ACC112 (cell line): ENCODE measurements at regions not wholly inside any gene's neighbourhood (a gene's known extent, or its start where the extent isn't known, plus 50 kb on each side); places are given as distances from the start of the nearest gene placed in this dataset.

ENCODE experiments used
- H2AFZ ChIP-seq: fragments of 200-600 bp; sonication (generic); one replicate; pipeline ENCODE4 v1.6.0; 2017; ENCODE audit warnings: antibody characterized with exemption, low read length; ENCODE audit not compliant: unreplicated experiment
- H3K27ac ChIP-seq: fragments of 200-600 bp; sonication (generic); 2 replicates; pipeline ENCODE4 v1.5.1; 2014; ENCODE audit warnings: low read depth, mild to moderate bottlenecking, antibody characterized with exemption, low read length, moderate library complexity
- H3K27me3 ChIP-seq: fragments of 200-600 bp; sonication (generic); 2 replicates; pipeline ENCODE4 v1.6.1; 2014; ENCODE audit warnings: mild to moderate bottlenecking, antibody characterized with exemption, low read length, moderate library complexity, mixed read lengths; ENCODE audit not compliant: insufficient read depth
- H3K36me3 ChIP-seq: fragments of 200-600 bp; sonication (generic); 2 replicates; pipeline ENCODE4 v1.6.1; 2016; ENCODE audit warnings: mild to moderate bottlenecking, antibody characterized with exemption, low read length, moderate library complexity, mixed read lengths; ENCODE audit not compliant: insufficient read depth
- H3K4me1 ChIP-seq: fragments of 200-600 bp; sonication (generic); one replicate; pipeline ENCODE4 v1.6.1; 2016; ENCODE audit warnings: low read length, mixed read lengths; ENCODE audit not compliant: insufficient read depth, unreplicated experiment, control insufficient read depth
- H3K4me3 ChIP-seq: fragments of 200-600 bp; sonication (generic); 2 replicates; pipeline ENCODE4 v1.5.1; 2014; ENCODE audit warnings: mild to moderate bottlenecking, low read depth, low read length
- H3K79me2 ChIP-seq: fragments of 200-600 bp; sonication (generic); one replicate; pipeline ENCODE4 v1.6.0; 2016; ENCODE audit warnings: low read length; ENCODE audit not compliant: control insufficient read depth, unreplicated experiment, insufficient read depth

DNA sequence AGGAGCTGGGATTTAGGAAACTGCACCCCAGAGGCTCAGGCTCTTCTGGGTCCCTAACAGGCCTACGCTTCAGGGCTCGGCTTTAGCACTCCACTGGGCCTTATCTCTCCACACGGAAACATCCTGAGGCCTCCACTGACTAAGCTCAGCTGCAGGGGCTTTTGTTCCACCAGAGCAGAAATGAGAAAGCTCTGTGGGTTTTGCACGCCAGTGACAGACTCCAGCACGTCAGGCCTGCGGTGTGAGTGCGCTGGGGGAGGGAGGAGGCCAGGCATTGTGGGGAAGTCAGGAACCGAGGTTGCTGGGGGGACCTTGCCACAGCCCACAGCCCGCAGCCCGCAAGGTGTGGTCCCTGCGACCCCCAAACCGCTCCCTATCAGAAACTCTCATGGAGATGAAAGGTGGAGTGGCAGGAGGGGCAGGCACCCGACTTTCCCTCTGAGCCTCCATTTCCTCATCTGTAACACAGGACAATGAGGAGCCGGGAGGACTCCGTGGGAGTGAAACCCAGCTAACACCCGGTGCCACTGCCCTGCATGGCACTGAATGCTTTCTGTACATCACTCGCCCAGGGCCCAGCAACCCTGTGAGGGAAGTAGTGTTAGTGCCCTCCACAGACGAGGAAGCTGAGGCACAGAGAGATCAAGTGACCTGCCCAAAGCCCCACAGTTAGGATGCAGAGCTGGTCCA lies 106.5 kb downstream of the TPRA1 start:
- H3K36me3 ChIP-seq: no peaks in the 10 kb centered on the region
- no peak overlapping the region for H2AFZ ChIP-seq

DNA sequence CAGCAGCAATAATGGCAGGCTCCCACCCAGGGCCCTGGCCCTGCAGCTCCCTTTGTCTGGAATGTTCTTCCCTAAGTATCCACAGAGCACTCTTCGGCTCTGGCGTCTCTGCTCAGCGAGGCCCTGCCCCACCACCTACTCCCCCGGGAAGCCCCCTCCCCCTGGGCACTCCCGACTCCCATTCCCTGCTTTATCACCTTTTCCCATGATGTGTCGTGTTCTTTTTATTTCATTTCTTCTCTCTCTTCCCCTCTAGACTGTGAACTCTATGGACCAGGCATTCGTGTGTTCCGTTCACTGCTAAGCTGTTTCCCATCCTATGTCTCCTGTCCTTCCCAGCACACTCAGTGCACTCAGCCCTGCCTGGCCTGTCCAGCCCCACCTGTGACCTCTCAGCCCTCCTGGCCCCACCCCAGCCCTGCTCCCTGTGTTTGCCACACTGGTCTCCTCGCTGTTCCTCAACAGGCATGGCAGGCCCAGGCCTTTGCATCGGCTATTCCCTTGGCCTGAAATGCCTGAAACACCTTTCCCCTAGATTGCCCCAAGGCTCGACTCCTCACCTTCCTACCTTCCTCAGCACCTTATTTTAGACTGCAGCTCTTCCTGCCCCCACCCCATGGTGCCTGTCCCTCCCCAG lies 107.4 kb downstream of the TPRA1 start:
- Histone ChIP-seq H2AFZ (no peak overlapping the region), H3K79me2 (no peaks in the 10 kb centered on the region), H3K27me3 (peaks cover 16% of the 10 kb centered on the region), H3K36me3 (no peaks in the 10 kb centered on the region), H3K4me1 (no peaks in the 10 kb centered on the region), H3K4me3 (no peak overlapping the region), H3K27ac (no peak overlapping the region)

More for the DNA sequence above, 106.5 kb downstream of the TPRA1 start:
- no peak overlapping the region for H3K4me3 ChIP-seq
- no peaks in the 10 kb centered on the region for H3K4me1 ChIP-seq
- no peak overlapping the region for H3K27ac ChIP-seq
- peaks cover 7% of the 10 kb centered on the region for H3K27me3 ChIP-seq
- no peaks in the 10 kb centered on the region for H3K79me2 ChIP-seq

DNA sequence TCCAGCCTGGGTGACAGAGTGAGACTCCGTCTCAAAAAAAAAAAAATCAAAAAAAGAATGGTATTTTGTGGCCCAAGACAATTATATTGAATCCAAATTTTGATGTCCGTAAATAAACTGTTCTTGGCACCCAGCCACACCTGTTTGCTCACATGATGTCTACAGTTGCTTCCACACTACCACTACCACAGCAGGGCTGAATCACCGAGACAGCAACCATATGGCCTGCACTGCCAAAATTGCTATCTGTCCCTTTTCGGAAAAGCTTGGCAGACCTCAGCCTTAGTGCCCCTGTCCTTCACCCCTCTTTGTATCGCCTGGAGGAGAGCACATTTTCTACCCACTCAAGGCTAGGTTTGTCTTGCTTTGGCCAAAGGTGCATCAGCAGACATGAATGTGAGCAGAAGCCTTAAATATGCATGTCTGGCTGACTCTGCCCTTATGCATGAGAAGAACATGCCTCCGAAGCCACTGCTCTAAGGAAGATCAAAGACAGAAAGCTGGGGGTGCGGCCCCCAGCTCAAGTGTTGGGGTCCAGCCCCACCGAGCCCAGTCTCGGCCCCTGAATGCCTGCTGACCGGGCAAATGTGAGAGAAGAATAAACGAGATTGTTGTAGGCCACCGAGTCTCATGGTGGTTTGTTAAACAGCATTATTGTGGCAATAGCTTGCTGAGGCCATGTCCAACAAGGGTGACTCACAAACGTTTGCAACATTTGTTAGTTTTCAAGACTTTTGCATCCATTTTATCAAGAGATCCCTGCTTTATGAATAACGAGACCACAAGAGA lies 108.1 kb downstream of the TPRA1 start:
- no peak overlapping the region for H3K27ac ChIP-seq
- peaks cover 23% of the 10 kb centered on the region for H3K27me3 ChIP-seq
- no peak overlapping the region for H2AFZ ChIP-seq
- no peaks in the 10 kb centered on the region for H3K36me3 ChIP-seq
- no peaks in the 10 kb centered on the region for H3K79me2 ChIP-seq
- H3K4me3 ChIP-seq: no peak overlapping the region
- H3K4me1 ChIP-seq: no peaks in the 10 kb centered on the region

DNA sequence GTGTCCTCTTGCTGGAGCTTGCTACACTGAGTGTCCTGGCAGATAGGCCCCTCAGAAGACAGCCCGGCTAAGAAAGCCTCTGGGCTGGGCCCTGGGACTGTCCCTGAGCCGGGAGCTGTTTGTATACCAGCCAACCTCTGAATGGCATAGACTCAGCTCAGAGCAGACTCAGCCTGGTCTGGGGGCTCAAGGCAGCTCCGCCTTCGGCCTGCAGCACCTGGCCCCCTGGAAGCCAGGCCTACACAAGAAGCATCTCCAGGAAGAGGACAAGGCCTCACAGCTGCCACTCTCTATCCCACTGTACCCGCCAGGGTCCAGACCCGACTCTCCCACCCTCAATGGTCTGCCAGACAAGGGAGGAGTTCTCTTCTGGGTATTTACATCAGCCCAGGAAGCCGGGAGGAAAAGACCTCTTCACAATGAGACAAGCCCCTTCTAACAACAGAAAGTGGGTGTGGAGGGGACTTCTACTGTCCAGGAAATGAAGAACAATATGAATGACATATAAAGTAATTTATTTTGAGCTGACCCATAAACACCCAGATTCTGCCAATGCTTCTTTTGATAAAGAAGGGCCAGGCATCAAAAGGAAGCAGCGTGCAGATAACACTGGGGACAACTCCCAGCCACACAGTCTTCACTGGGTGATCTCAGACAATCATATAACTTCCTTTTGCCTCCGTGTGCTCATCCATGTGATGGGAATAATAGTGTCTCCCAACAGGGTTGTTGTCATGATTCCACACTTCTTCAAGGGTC lies 110.2 kb downstream of the TPRA1 start:
- Histone ChIP-seq H3K27ac (no peak overlapping the region), H3K36me3 (no peaks in the 10 kb centered on the region), H2AFZ (no peak overlapping the region), H3K4me3 (no peak overlapping the region), H3K27me3 (peaks cover 33% of the 10 kb centered on the region), H3K79me2 (no peaks in the 10 kb centered on the region), H3K4me1 (no peaks in the 10 kb centered on the region)

DNA sequence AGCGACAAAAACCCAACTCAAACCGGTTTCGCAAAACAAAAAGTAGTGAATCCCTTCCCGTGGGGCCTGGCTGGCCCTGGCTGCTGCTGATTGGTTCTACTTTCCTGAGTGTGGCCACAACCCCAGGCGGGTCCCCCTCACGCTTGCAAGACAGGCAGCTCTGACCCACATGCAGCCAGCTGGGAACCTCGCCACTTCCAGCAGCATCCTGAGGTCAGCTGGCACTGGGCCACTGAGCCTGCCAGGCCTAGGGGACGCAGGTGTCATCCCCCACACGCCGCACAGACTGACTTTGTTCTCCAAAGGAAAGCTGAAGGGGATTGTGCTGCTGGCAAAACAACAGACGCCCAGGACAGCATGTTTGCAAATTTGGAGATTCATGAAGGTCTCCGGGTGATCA lies 111.1 kb downstream of the TPRA1 start:
- H3K4me3 ChIP-seq: no peak overlapping the region
- no peak overlapping the region for H3K27ac ChIP-seq
- no peaks in the 10 kb centered on the region for H3K79me2 ChIP-seq
- H2AFZ ChIP-seq: no peak overlapping the region
- no peaks in the 10 kb centered on the region for H3K36me3 ChIP-seq
- H3K27me3 ChIP-seq: peaks cover 33% of the 10 kb centered on the region
- no peaks in the 10 kb centered on the region for H3K4me1 ChIP-seq

DNA sequence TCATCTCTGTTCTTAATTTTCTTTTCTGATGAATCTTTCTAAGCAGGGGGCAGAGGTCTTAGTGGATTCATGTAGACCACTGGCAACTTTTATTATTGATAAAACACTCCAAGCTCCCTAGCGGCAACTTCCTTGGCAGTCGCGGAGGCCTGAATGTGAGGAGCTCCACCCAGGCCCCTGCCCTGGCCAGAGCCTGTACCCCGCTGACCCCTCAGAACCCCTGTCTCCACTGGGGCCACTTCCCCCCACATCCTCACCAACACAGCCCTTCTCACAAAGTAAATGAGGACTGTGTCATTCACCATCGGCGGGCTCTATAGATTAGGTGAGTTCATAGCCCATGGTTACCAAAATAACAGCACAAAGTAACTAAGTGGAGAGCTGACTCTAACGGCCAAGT lies 111.6 kb downstream of the TPRA1 start:
- Histone ChIP-seq H3K36me3 (no peaks in the 10 kb centered on the region), H3K4me3 (no peak overlapping the region), H3K4me1 (no peaks in the 10 kb centered on the region), H3K27me3 (peaks cover 38% of the 10 kb centered on the region), H2AFZ (no peak overlapping the region), H3K27ac (no peak overlapping the region), H3K79me2 (no peaks in the 10 kb centered on the region)

DNA sequence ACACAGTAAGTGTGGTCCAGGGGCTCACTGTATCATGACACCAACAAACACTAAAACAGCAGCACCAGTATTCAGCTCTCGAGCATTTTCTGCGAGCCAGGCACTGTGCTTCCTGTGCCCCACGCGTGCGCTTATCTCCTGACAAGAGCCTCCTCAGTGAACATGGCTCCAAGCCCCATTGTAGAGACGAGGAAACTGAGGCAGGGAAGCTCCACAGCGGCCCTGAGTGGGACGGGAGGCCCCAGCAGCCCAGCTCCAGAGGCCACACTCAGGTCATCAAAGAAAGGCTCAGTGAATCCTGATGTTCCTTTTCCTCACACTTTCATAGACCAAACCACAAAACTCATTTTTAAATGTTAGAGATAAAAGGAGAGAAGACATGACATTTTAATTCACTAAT lies 113.1 kb downstream of the TPRA1 start:
- no peaks in the 10 kb centered on the region for H3K36me3 ChIP-seq
- no peak overlapping the region for H3K27ac ChIP-seq
- H3K27me3 ChIP-seq: peaks cover 38% of the 10 kb centered on the region
- no peaks in the 10 kb centered on the region for H3K79me2 ChIP-seq
- H3K4me3 ChIP-seq: no peak overlapping the region
- H2AFZ ChIP-seq: no peak overlapping the region
- no peaks in the 10 kb centered on the region for H3K4me1 ChIP-seq

DNA sequence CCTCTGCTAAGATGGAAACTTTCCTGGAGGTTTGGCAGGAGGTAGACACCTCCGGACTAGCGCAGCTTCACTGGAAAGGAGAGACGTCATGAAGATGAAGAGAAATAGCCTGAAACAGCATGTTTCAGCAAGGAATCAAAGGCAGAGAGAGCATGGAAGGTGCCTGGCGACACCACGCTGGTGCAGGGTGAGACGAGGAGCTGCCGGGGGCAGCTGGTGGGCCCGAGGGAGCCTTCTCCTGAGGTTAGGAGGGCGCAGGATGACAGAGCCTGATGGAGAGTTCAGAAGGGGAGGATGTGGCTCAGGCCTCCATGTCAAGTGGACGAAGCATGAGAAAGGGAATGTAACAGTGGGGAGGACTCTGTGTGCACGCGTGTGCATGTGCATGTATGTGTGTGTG lies 113.6 kb downstream of the TPRA1 start:
- H3K27ac ChIP-seq: no peak overlapping the region
- H3K27me3 ChIP-seq: peaks cover 38% of the 10 kb centered on the region
- no peaks in the 10 kb centered on the region for H3K79me2 ChIP-seq
- H3K4me3 ChIP-seq: no peak overlapping the region
- no peaks in the 10 kb centered on the region for H3K4me1 ChIP-seq
- H2AFZ ChIP-seq: no peak overlapping the region
- no peaks in the 10 kb centered on the region for H3K36me3 ChIP-seq

DNA sequence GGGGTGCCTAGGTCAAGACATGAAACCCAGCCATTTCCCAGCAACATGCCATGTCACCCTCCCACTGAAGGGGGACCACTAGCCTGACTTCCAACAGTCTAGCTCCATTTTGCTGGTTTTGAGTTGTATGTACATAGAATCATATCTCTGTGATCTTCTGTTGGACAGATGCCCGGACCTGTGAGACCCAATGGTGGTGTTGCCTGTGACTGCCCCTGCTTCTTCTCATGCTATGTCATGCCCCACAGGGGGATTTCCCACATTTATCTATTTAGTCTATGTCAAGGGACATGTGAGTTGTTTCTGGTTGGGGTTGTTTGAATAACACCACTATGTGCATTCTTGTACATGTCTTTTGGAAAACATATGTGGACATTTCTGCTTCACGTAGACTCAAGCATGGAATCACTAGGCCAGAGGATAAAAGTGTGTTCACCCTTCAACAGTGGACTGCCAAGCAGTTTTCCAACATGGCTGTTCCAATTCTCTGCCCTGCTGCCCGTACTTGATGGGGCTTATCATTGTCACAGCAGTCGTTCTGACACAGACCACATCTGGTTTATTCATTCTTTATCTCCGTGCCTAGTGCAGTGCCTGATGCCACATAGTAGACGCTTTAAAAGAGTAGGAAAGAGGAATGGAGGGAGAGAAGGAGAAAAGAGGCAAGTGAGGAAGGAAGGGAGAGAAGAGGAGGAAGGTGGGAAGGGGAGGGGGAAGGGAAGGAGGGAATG lies 114.4 kb downstream of the TPRA1 start:
- H3K27ac ChIP-seq: no peak overlapping the region
- peaks cover 38% of the 10 kb centered on the region for H3K27me3 ChIP-seq
- H3K4me3 ChIP-seq: no peak overlapping the region
- no peaks in the 10 kb centered on the region for H3K79me2 ChIP-seq
- H3K36me3 ChIP-seq: no peaks in the 10 kb centered on the region
- no peak overlapping the region for H2AFZ ChIP-seq
- no peaks in the 10 kb centered on the region for H3K4me1 ChIP-seq

DNA sequence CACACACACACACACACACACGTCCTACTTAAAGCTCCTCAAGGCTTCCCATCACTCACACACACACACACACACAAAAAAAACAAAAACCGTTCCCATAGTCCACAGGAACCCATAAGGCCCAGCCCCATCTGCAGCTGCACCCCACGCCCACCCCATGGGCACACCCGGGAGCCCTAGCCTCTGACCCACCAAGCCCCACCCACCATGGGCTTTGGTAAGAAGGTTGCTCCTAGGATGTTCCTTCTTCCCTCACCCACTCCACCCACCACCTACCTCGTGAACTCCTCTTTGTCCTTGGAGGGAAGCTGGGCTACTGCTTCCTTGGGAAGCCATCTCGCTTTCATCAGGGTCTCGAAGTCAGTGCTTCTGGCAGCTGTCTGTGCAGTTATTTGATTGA lies 115.1 kb downstream of the TPRA1 start:
- Histone ChIP-seq H3K4me1 (no peaks in the 10 kb centered on the region), H3K36me3 (no peaks in the 10 kb centered on the region), H3K4me3 (no peak overlapping the region), H2AFZ (no peak overlapping the region), H3K27ac (no peak overlapping the region), H3K79me2 (no peaks in the 10 kb centered on the region), H3K27me3 (peaks cover 38% of the 10 kb centered on the region)
